Liver (tissue), 8 donors: ENCODE measurements at regions not wholly inside any gene's neighbourhood (a gene's known extent, or its start where the extent isn't known, plus 50 kb on each side); places are given as distances from the start of the nearest gene placed in this dataset.

Experiments
- DNase-seq: peaks from one replicate; pipeline ENCODE4 v3.0.0-alpha.2; 2017; ENCODE audit warnings: low spot score
- H3K27ac ChIP-seq, 2 donors: one replicate each; pipeline ENCODE4 v1.7.0; 2013; ENCODE audit warnings: inconsistent platforms in 2 of 2, low read length in 2 of 2, control low read depth in 1 of 2, low read depth in 1 of 2, mild to moderate bottlenecking in 1 of 2
- H3K27me3 ChIP-seq, 4 donors: one replicate each; pipeline versions ENCODE4 v1.6.1 to v1.7.0; 2013; ENCODE audit warnings: low read length in 3 of 4, inconsistent platforms in 1 of 4, mild to moderate bottlenecking in 1 of 4, moderate library complexity in 1 of 4; ENCODE audit not compliant: control insufficient read depth in 4 of 4, insufficient read depth in 4 of 4
- H3K36me3 ChIP-seq, 4 donors: one replicate each; pipeline versions ENCODE4 v1.6.1 to v1.7.0; 2013; ENCODE audit warnings: low read length in 3 of 4, mild to moderate bottlenecking in 3 of 4, low read depth in 1 of 4, moderate library complexity in 1 of 4; ENCODE audit not compliant: control insufficient read depth in 4 of 4, insufficient read depth in 3 of 4
- H3K4me1 ChIP-seq, 4 donors: one replicate each; pipeline versions ENCODE4 v1.6.1 to v1.7.0; 2013; ENCODE audit warnings: low read length in 3 of 4, mild to moderate bottlenecking in 3 of 4, moderate library complexity in 1 of 4; ENCODE audit not compliant: control insufficient read depth in 4 of 4, insufficient read depth in 4 of 4
- H3K4me3 ChIP-seq, 3 donors: one replicate each; pipeline versions ENCODE4 v1.6.1 to v1.7.0; 2013; ENCODE audit warnings: low read length in 3 of 3, control low read depth in 1 of 3, low read depth in 1 of 3, mild to moderate bottlenecking in 1 of 3
- H3K9ac ChIP-seq, 2 donors: one replicate each; pipeline ENCODE4 v1.7.0; 2013; ENCODE audit warnings: low read length in 2 of 2, mild to moderate bottlenecking in 2 of 2, moderate library complexity in 2 of 2, control low read depth in 1 of 2, low read depth in 1 of 2
- H3K9me3 ChIP-seq, 4 donors: one replicate each; pipeline versions ENCODE4 v1.6.1 to v1.7.0; 2013; ENCODE audit warnings: low read length in 3 of 4; ENCODE audit not compliant: control insufficient read depth in 4 of 4
- FOXA1 ChIP-seq: IDR thresholded peaks from 2 replicates; pipeline ENCODE4 v1.6.1; 2016; ENCODE audit warnings: antibody characterized with exemption
- FOXA2 ChIP-seq: IDR thresholded peaks from 2 replicates; pipeline ENCODE4 v1.6.1; 2016; ENCODE audit warnings: antibody characterized with exemption
- GABPA ChIP-seq, 2 donors: IDR thresholded peaks in 1 of 2; conservative IDR thresholded peaks in 1 of 2; 2 replicates each; pipeline ENCODE4 v1.6.1; 2016; ENCODE audit warnings: antibody characterized with exemption in 2 of 2, mild to moderate bottlenecking in 1 of 2, moderate library complexity in 1 of 2
- HNF4A ChIP-seq, 2 donors: conservative IDR thresholded peaks; 2 replicates each; pipeline ENCODE4 v1.6.1; 2016; ENCODE audit warnings: antibody characterized with exemption in 2 of 2, mild to moderate bottlenecking in 2 of 2
- HNF4G ChIP-seq: IDR thresholded peaks from 2 replicates; pipeline ENCODE4 v1.6.1; 2016; ENCODE audit warnings: antibody characterized with exemption
- JUND ChIP-seq, 2 donors: IDR thresholded peaks; 2 replicates each; pipeline ENCODE4 v1.6.1; 2016; ENCODE audit warnings: antibody characterized with exemption in 2 of 2
- RAD21 ChIP-seq, 2 donors: IDR thresholded peaks; 2 replicates each; pipeline ENCODE4 v1.6.1; 2016; ENCODE audit warnings: antibody characterized with exemption in 2 of 2, mild to moderate bottlenecking in 2 of 2
- RXRA ChIP-seq, 2 donors: IDR thresholded peaks; 2 replicates each; pipeline ENCODE4 v1.6.1; 2017 to 2018; ENCODE audit warnings: antibody characterized with exemption in 2 of 2, mild to moderate bottlenecking in 1 of 2
- SP1 ChIP-seq: IDR thresholded peaks from 2 replicates; pipeline ENCODE4 v1.6.1; 2018; ENCODE audit warnings: antibody characterized with exemption, mild to moderate bottlenecking
- whole genome bisulfite sequencing: extraction: QIAGEN DNeasy Blood & Tissue Kit; methylation state at CpG from one replicate; pipeline ENCODE4 v1.1.7; 2013; 5-methylcytosine and 5-hydroxymethylcytosine counted together
- TF ChIP-seq, protein P1 (sequence below): IDR thresholded peaks from 2 replicates; pipeline ENCODE4 v1.6.1; 2016; ENCODE audit warnings: antibody characterized with exemption
- TF ChIP-seq, protein P2 (sequence below): IDR thresholded peaks from 2 replicates; pipeline ENCODE4 v1.6.1; 2016; ENCODE audit warnings: antibody characterized with exemption, mild to moderate bottlenecking
- TF ChIP-seq, protein P3 (sequence below): fragments of 150-350 bp; IDR thresholded peaks from 2 replicates; pipeline ENCODE4 v1.5.1; 2017; ENCODE audit warnings: improper control_type of control experiment, low read depth, low read length; ENCODE audit not compliant: missing input control
- TF ChIP-seq, protein P4 (sequence below): IDR thresholded peaks from 2 replicates; pipeline ENCODE4 v1.6.1; 2016; ENCODE audit warnings: antibody characterized with exemption
- TF ChIP-seq, protein P5 (sequence below): IDR thresholded peaks from 2 replicates; pipeline ENCODE4 v1.6.1; 2016; ENCODE audit warnings: antibody characterized with exemption
- donor health status: healthy.
- donor health status: healthy.
- donor health status: healthy.
- donor health status: healthy.
- donor health status: healthy.

DNA sequence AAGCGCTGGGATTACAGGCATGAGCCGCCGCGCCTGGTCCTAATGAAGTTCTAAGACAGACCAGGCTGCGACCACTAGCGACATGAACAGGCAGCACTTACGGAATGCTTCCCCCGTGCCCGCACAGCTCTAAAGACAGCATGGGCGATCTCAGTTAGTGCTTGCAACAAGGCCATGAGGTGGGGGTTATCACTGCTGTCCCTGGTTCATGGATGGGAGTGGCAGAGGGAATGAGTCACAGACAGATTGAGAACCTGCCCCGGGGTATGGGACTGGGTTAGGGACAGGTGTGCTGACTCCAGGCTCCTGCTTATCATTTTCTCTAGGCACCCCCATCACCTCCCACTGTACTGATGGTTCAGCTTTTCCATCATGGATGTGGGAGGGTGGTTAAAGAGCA, 160.9 kb downstream of the VRK1 start:
- H3K36me3 ChIP-seq = no peaks in the 10 kb centered on the region
- WGBS = 94% methylated on average over 11 of the region's 11 CpGs
- no peak for DNase-seq

DNA sequence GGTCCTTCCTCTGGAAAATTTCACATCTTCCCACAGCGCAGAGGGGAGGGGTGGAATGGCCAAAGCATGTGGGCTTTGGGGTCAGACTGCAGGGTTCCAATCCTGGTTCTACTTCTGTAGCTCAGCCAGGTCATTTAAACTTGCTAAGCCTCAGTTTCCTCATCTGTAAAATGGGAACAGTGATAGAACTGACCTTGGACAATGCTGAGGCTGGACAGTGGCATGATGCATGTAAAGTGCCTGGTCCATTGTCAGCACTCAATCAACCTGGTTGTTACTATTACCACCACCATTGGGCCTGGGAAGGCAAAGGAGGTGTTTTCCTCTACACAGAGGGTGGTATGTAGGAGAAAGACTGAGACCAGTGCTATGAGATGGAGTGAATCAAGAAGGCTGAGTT, 162.8 kb downstream of the VRK1 start:
- DNase-seq = no peak
- Histone ChIP-seq H3K9me3 (peaks cover 0 to 13% (median 9%) of the 10 kb centered on the region in 4 donors), H3K36me3 (no peaks in the 10 kb centered on the region), H3K27me3 (peaks cover 0 to 4% (median 0%) of the 10 kb centered on the region in 4 donors), H3K27ac (no peak overlapping the region), H3K4me1 (no peaks in the 10 kb centered on the region), H3K4me3 (no peak overlapping the region), H3K9ac (no peak overlapping the region)
- WGBS = 41% methylated on average over 1 of the region's 1 CpG
- TF ChIP-seq HNF4A (conservative IDR thresholded peaks at IDR 0.05) = no peak
- TF ChIP-seq, protein P1, sequence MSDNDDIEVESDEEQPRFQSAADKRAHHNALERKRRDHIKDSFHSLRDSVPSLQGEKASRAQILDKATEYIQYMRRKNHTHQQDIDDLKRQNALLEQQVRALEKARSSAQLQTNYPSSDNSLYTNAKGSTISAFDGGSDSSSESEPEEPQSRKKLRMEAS = no peak

More for the DNA sequence above, 160.9 kb downstream of the VRK1 start:
- peaks cover 0 to 4% (median 0%) of the 10 kb centered on the region in 4 donors for H3K27me3 ChIP-seq
- H3K9ac ChIP-seq = no peak overlapping the region
- H3K9me3 ChIP-seq = peaks cover 0 to 8% (median 6%) of the 10 kb centered on the region in 4 donors
- H3K27ac ChIP-seq = no peak overlapping the region
- no peaks in the 10 kb centered on the region for H3K4me1 ChIP-seq
- no peak overlapping the region for H3K4me3 ChIP-seq
- TF ChIP-seq FOXA2 (no peak), GABPA (IDR thresholded peaks at IDR 0.05 in 1 of 2, conservative IDR thresholded peaks at IDR 0.05 in 1 of 2) (no peak), SP1 (no peak), RXRA (IDR thresholded peaks at IDR 0.05) (no peak), HNF4G (no peak), RAD21 (IDR thresholded peaks at IDR 0.05) (no peak), JUND (IDR thresholded peaks at IDR 0.05) (no peak), FOXA1 (no peak)
- TF ChIP-seq, protein P2, sequence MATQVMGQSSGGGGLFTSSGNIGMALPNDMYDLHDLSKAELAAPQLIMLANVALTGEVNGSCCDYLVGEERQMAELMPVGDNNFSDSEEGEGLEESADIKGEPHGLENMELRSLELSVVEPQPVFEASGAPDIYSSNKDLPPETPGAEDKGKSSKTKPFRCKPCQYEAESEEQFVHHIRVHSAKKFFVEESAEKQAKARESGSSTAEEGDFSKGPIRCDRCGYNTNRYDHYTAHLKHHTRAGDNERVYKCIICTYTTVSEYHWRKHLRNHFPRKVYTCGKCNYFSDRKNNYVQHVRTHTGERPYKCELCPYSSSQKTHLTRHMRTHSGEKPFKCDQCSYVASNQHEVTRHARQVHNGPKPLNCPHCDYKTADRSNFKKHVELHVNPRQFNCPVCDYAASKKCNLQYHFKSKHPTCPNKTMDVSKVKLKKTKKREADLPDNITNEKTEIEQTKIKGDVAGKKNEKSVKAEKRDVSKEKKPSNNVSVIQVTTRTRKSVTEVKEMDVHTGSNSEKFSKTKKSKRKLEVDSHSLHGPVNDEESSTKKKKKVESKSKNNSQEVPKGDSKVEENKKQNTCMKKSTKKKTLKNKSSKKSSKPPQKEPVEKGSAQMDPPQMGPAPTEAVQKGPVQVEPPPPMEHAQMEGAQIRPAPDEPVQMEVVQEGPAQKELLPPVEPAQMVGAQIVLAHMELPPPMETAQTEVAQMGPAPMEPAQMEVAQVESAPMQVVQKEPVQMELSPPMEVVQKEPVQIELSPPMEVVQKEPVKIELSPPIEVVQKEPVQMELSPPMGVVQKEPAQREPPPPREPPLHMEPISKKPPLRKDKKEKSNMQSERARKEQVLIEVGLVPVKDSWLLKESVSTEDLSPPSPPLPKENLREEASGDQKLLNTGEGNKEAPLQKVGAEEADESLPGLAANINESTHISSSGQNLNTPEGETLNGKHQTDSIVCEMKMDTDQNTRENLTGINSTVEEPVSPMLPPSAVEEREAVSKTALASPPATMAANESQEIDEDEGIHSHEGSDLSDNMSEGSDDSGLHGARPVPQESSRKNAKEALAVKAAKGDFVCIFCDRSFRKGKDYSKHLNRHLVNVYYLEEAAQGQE = no peak
- TF ChIP-seq, protein P3, sequence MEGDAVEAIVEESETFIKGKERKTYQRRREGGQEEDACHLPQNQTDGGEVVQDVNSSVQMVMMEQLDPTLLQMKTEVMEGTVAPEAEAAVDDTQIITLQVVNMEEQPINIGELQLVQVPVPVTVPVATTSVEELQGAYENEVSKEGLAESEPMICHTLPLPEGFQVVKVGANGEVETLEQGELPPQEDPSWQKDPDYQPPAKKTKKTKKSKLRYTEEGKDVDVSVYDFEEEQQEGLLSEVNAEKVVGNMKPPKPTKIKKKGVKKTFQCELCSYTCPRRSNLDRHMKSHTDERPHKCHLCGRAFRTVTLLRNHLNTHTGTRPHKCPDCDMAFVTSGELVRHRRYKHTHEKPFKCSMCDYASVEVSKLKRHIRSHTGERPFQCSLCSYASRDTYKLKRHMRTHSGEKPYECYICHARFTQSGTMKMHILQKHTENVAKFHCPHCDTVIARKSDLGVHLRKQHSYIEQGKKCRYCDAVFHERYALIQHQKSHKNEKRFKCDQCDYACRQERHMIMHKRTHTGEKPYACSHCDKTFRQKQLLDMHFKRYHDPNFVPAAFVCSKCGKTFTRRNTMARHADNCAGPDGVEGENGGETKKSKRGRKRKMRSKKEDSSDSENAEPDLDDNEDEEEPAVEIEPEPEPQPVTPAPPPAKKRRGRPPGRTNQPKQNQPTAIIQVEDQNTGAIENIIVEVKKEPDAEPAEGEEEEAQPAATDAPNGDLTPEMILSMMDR = no peak
- TF ChIP-seq, protein P4, sequence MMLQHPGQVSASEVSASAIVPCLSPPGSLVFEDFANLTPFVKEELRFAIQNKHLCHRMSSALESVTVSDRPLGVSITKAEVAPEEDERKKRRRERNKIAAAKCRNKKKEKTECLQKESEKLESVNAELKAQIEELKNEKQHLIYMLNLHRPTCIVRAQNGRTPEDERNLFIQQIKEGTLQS = no peak
- TF ChIP-seq, protein P1 = no peak
- TF ChIP-seq, protein P5, sequence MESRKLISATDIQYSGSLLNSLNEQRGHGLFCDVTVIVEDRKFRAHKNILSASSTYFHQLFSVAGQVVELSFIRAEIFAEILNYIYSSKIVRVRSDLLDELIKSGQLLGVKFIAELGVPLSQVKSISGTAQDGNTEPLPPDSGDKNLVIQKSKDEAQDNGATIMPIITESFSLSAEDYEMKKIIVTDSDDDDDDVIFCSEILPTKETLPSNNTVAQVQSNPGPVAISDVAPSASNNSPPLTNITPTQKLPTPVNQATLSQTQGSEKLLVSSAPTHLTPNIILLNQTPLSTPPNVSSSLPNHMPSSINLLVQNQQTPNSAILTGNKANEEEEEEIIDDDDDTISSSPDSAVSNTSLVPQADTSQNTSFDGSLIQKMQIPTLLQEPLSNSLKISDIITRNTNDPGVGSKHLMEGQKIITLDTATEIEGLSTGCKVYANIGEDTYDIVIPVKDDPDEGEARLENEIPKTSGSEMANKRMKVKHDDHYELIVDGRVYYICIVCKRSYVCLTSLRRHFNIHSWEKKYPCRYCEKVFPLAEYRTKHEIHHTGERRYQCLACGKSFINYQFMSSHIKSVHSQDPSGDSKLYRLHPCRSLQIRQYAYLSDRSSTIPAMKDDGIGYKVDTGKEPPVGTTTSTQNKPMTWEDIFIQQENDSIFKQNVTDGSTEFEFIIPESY = no peak
